ENCODE measurements at regions not wholly inside any gene's neighbourhood (a gene's known extent, or its start where the extent isn't known, plus 50 kb on each side); places are given as distances from the start of the nearest gene placed in this dataset.

DNA sequence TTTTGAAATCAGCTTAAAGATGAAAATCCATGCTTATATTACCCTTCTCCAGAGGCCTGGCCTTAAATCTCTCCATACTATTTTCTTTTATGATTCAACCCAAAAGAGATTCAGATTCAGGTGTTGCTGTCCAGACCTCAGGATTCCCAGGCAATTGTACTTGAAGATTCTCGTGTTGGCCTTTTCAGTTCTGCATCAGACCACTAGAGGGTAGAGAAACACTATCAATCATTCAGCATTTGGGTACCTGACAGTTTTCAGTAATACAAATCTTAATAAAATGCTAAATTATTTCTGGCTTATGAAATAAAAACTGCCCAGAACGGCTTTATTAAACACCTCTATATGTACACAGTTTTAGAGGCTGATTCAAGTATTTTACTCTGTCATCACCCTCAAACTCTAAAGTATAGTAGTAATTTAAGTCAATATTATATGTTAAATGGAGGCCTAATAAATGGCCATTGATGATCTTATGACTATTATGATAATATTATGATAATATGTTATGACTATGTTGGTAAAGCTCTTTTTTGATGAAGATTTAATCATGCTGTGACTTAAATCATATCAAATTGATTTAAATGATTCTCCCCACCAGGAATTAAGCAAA is 301.1 kb downstream of the DUSP6 start:
- TF ChIP-seq, protein P1, sequence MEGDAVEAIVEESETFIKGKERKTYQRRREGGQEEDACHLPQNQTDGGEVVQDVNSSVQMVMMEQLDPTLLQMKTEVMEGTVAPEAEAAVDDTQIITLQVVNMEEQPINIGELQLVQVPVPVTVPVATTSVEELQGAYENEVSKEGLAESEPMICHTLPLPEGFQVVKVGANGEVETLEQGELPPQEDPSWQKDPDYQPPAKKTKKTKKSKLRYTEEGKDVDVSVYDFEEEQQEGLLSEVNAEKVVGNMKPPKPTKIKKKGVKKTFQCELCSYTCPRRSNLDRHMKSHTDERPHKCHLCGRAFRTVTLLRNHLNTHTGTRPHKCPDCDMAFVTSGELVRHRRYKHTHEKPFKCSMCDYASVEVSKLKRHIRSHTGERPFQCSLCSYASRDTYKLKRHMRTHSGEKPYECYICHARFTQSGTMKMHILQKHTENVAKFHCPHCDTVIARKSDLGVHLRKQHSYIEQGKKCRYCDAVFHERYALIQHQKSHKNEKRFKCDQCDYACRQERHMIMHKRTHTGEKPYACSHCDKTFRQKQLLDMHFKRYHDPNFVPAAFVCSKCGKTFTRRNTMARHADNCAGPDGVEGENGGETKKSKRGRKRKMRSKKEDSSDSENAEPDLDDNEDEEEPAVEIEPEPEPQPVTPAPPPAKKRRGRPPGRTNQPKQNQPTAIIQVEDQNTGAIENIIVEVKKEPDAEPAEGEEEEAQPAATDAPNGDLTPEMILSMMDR (IDR thresholded peaks at IDR 0.05): peak; percentile 82 to 96 (median 94)
- no peak for TF ChIP-seq POLR2A (IDR thresholded peaks at IDR 0.05)
